ENCODE measurements at regions not wholly inside any gene's neighbourhood (a gene's known extent, or its start where the extent isn't known, plus 50 kb on each side); places are given as distances from the start of the nearest gene placed in this dataset.
"Not testable (repeated sequence)": the region's sequence is repeated elsewhere in the genome, so short reads cannot be mapped to it uniquely, and the experiment has no call there.

DNA sequence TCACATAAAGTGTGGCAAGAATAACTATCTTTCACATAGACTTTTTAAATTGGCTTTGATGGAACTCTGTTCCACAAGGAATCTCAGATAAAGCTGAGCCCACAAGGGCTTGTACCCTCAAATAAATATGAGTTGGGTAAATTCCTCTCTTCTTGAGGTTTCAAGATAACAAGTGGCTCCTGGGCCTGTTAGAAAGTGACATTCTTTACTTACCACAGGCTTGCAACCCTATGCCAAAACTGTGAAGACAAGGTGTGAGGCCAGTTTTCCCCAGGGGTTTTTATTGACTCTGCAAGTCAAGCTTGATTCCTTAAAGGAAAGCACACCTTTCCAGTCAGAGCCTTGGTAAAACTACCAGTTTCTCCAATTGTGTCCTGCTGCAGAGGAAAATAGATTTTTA is 664.8 kb upstream of the GJE1 start:
- intact Hi-C loops (cut with DNase I) = no loop called here
- no peak for DNase-seq

GRCh38 chr6:141467041-141467440 is 665.7 kb upstream of the GJE1 start:
- DNase-seq = no peak
- intact Hi-C loops (cut with DNase I) = no loop called here

DNA sequence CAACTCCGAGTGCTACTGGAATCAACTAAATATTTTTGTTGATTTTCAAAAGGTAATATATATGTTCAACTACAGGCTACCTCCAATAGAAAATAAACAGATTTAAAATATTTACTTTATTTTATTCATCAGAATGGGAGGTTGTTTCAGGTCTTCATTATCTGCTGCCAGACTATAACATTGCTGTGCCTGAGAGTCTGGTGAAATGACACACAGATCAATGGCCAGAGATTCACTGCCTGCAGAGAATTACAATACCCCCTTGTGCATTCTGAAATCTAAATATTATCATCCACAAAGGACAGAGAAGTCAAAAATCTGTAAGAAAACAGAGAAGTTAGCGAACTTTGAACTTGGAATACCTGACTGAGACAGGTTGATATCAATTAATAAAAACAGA is 667.8 kb upstream of the GJE1 start:
- DNase-seq = no peak
- intact Hi-C loops (cut with DNase I) = no loop called here

DNA sequence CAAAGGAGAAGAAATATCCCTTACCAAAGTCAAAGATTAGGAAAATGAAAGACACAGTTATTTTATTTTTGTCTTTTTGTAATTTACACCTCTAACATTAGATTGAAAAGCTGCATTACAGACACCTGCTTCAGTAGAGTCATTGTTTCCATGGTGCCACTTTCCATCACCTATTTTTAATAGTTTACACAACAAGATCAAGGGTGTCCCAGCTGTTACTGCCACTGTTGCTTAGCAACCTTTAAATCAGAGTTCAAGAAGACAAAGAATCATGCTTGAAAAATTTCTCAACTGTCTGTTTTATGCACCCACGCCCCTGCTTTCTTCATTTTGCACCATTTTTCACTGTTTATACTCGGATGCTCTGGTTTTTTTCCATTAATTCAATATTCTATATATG is 668.2 kb upstream of the GJE1 start:
- no peak for DNase-seq
- intact Hi-C loops (cut with DNase I) = no loop called here

GRCh38 chr6:141463237-141463977 is 669.3 kb upstream of the GJE1 start:
- intact Hi-C loops (cut with DNase I) = no loop called here
- DNase-seq = no peak

DNA sequence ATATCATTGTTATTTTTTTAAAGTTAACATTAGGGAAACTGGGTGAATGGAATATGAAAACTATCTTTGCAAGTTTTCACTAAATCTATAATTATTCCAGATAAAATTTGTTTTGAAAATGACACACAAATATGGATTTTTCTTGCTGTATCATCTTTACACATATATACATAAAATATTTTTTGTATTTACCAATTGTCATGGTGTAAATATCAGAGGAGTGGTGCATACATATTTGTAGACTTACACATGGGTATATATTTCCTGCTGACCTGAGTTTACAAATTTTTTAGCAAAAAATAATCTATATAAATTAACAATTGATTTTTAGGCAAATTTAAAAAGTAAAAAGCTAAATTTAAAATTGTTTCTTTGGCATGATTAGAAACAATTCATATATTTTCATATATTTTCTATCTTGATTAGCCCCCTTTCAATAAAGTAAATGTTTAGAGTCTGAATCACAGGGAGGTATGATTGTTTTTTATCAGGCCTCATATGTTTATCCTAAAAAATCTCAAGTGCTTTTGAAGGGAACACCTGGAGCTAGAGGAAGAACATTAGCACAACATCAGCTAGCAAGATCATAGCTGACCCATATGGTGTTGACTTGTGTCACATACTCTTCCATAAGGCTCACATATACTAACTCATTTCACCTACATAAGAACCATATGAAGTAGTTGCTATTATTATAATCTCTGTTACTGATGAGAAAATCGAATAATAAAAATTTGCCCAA is 671.8 kb upstream of the GJE1 start:
- DNase-seq = no peak
- intact Hi-C loops (cut with DNase I) = no loop called here

GRCh38 chr6:141460245-141460644 is 672.5 kb upstream of the GJE1 start:
- DNase-seq; intact Hi-C loops (cut with DNase I): not testable (repeated sequence)

- DNase-seq; intact Hi-C loops (cut with DNase I): not testable (repeated sequence)
Observed at GRCh38 chr6:141457984-141458383, 674.7 kb upstream of the GJE1 start.

DNA sequence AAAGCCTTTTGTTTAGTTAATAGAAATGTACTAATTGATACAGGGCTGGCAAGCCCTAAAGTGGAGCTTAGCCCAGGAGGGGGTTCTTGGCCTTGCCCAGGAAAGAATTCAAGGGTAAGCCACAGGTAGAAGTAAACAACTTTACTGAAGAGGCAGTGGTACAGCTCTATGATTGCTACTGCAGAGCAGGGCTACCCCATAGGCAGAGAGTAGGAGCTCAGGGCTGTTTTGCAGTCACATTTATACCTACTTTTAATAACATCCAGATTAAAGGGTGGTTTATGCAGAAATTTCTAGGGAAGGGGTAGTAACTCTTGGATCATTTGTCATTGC is 680.4 kb upstream of the GJE1 start:
- intact Hi-C loops (cut with DNase I) = no loop called here
- DNase-seq = no peak

- no peak for DNase-seq
Observed at GRCh38 chr6:141451511-141452353, 681.0 kb upstream of the GJE1 start.

GRCh38 chr6:141451181-141451510 is 681.6 kb upstream of the GJE1 start:
- intact Hi-C loops (cut with DNase I) = no loop called here

More at GRCh38 chr6:141451511-141452353, 681.0 kb upstream of the GJE1 start:
- intact Hi-C loops (cut with DNase I) = no loop called here

GRCh38 chr6:141445928-141446628 is 686.6 kb upstream of the GJE1 start:
- DNase-seq = no peak
- intact Hi-C loops (cut with DNase I) = no loop called here

More at GRCh38 chr6:141451181-141451510, 681.6 kb upstream of the GJE1 start:
- DNase-seq = no peak

DNA sequence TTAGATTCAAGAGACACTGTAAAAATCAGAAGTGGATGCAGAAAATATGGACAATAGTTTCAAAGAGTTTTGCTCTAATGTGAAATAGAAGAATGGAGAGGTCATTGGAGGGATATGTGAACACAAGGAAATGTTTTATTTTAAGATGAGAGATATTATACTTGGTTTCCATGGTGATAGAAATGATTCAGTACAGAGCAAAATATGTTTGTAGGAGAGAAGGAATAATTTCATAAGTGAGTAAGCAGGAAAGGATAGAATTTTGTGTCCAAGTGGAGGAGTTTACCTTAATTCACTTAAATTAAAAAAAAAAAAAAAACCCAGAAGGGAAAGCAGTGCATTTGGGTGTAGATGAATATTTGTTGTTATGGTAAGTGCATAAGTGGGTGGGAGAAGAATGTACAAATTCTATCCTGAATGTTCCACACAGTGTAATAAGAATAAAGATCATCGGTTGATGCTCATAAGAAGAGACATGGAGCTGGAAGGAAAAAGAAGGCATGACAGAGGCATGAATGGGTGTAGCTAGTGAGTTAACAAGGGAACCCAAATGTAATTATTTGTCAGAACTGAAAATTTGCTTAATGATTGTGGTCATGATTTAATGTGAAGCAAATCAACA is 688.9 kb upstream of the GJE1 start:
- intact Hi-C loops (cut with DNase I) = no loop called here

DNA sequence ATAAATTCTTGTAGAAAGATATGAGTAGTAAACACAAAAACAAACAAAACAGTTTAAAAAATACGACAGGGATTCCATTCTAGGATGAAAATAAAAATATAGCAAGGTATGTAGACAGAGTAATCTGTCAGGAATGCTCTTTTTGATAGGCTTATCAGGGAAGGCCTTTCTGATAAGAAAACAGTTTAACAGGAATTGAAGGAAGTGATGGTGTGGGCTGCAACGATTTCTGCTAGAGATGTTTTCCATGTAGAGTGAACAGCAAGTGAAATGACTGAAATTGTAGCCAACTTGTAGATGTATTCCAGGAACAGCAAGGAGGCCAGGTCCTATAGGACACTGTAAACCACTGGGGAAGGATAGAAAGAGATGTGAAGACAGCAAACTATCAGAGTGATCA is 689.7 kb upstream of the GJE1 start:
- no peak for DNase-seq
- intact Hi-C loops (cut with DNase I) = no loop called here

More for the DNA sequence above, 688.9 kb upstream of the GJE1 start:
- DNase-seq = no peak

GRCh38 chr6:141439513-141439912 is 693.2 kb upstream of the GJE1 start:
- intact Hi-C loops (cut with DNase I) = no loop called here
- DNase-seq = no peak

DNA sequence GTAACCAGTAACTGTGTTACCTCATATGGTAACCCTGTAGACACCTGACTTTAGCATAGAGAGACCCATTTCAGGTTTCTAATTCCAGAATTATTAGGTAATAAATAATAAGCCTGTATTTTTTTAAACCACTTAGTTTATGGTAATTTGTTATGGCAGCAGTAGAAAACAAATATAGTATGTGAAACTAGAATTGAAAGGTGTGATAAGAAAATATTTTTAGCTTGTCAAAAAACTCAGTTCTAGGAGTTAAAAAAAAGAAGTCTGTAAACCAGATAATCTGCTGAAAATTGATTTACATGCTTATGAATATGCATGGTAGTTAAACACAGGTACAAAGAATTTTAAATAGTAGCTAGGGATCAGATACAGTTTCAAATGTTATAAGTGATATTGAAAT is 695.0 kb upstream of the GJE1 start:
- no peak for DNase-seq
- intact Hi-C loops (cut with DNase I) = no loop called here

DNA sequence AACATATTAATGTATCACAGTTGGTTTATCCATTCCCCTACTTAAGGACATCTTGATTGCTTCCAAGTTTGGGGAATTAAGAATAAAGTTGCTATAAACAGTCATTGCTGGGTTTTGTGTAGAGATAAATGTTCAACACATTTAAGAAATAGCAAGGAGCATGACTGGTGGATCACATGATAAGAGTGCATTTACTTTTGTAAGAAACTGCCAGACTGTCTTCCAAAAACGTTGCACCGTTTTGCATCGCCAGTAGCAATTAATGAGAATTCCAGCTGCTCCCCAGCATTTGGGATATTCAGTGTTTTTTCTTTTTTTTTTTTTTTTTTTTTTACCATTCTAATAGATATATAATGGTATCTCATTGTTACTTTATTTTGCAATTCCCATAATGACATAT is 695.7 kb upstream of the GJE1 start:
- intact Hi-C loops (cut with DNase I) = no loop called here
- DNase-seq = no peak

GRCh38 chr6:141426400-141426980 is 706.2 kb upstream of the GJE1 start:
- no peak for DNase-seq
- intact Hi-C loops (cut with DNase I) = no loop called here

GRCh38 chr6:141421378-141421777 is 711.3 kb upstream of the GJE1 start:
- intact Hi-C loops (cut with DNase I) = no loop called here
- no peak for DNase-seq

DNA sequence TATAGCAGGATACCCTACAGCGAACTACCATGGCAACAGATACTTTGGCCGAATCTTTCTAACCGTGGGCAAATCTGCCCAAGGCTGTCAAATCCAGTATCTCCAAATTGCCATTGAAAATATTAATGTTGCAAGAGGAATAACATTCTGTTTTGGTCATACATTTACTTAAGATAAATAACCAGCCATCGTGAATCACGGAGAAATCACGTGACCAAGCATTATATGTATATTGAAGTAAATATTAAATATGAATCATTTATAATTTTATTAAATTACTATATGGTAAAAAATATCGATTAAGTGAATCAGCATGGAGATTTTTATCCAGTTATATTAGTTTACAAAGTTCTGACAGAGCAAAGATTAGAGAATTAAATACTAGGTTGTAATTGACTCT is 714.6 kb upstream of the GJE1 start:
- no peak for DNase-seq
- intact Hi-C loops (cut with DNase I) = no loop called here

All from posterior cingulate gyrus (tissue), 11 donors.